ENCODE measurements at regions not wholly inside any gene's neighbourhood (a gene's known extent, or its start where the extent isn't known, plus 50 kb on each side); places are given as distances from the start of the nearest gene placed in this dataset.

GRCh38 chr3:180329187-180329586, 272.8 kb upstream of the TTC14 start:
- Histone ChIP-seq H3K9me3 (ENCODE audit: control extremely low read depth in 1 of 5, control insufficient read depth in 4 of 5, insufficient read depth in 2 of 5, low read depth in 1 of 5, low read length in 4 of 5) (no peaks in the 10 kb centered on the region), H3K36me3 (ENCODE audit: control insufficient read depth in 4 of 4, insufficient read depth in 4 of 4, low read length in 3 of 4) (no peaks in the 10 kb centered on the region), H3K27me3 (replicated peaks in 2 of 5; ENCODE audit: control insufficient read depth in 4 of 5, insufficient read depth in 5 of 5, low read length in 4 of 5) (no peaks in the 10 kb centered on the region), H3K27ac (ENCODE audit: insufficient read depth in 1 of 2, low read depth in 1 of 2, low read length in 2 of 2, poor library complexity in 1 of 2, severe bottlenecking in 2 of 2) (no peak overlapping the region), H3K4me1 (ENCODE audit: control extremely low read depth in 1 of 4, control insufficient read depth in 4 of 4, insufficient read depth in 4 of 4, low read length in 3 of 4) (no peaks in the 10 kb centered on the region), H3K4me3 (ENCODE audit: control insufficient read depth in 1 of 7, extremely low read depth in 1 of 7, insufficient read depth in 4 of 7, low read depth in 2 of 7, low read length in 6 of 7) (no peak overlapping the region)
- 90% methylated on average over 1 of the region's 3 CpGs for WGBS (ENCODE audit: insufficient coverage)
- ChIA-PET CTCF (no interaction called here), POLR2A (no interaction called here)
- DNase-seq: no peak

- WGBS (ENCODE audit: insufficient coverage): no CpG with 5 or more reads among the region's 2 CpGs
- CTCF ChIA-PET: no interaction called here
- no peak overlapping the region for H3K27ac ChIP-seq (ENCODE audit: insufficient read depth in 1 of 2, low read depth in 1 of 2, low read length in 2 of 2, poor library complexity in 1 of 2, severe bottlenecking in 2 of 2)
Measured at GRCh38 chr3:180329847-180330246, 272.1 kb upstream of the TTC14 start.

DNA sequence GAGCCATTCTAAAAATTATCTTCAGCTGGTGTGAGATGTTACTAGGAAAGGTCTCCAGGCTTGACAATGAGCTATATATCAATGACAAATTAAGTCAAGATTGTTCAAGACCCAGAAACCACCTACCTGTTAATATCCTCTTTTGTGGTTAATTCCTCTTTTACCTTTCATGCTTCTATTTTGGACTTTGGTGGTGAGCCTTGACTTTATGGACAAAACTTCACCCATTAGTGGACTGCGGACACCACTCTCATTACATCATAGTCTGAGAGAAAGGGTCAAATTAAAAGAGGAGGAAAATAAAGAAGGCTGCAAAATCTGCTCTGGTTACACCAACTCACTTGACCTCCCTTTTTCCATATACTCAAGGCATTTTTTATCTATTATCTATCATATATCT, 271.5 kb upstream of the TTC14 start:
- Histone ChIP-seq H3K4me1 (ENCODE audit: control extremely low read depth in 1 of 4, control insufficient read depth in 4 of 4, insufficient read depth in 4 of 4, low read length in 3 of 4) (no peaks in the 10 kb centered on the region), H3K9me3 (ENCODE audit: control extremely low read depth in 1 of 5, control insufficient read depth in 4 of 5, insufficient read depth in 2 of 5, low read depth in 1 of 5, low read length in 4 of 5) (no peaks in the 10 kb centered on the region), H3K4me3 (ENCODE audit: control insufficient read depth in 1 of 7, extremely low read depth in 1 of 7, insufficient read depth in 4 of 7, low read depth in 2 of 7, low read length in 6 of 7) (no peak overlapping the region), H3K27me3 (replicated peaks in 2 of 5; ENCODE audit: control insufficient read depth in 4 of 5, insufficient read depth in 5 of 5, low read length in 4 of 5) (no peaks in the 10 kb centered on the region), H3K27ac (ENCODE audit: insufficient read depth in 1 of 2, low read depth in 1 of 2, low read length in 2 of 2, poor library complexity in 1 of 2, severe bottlenecking in 2 of 2) (no peak overlapping the region), H3K36me3 (ENCODE audit: control insufficient read depth in 4 of 4, insufficient read depth in 4 of 4, low read length in 3 of 4) (no peaks in the 10 kb centered on the region)
- no peak for DNase-seq
- POLR2A ChIA-PET: no interaction called here
- CTCF ChIA-PET: no interaction called here
- WGBS (ENCODE audit: insufficient coverage): no CpG with 5 or more reads among the region's 1 CpG

More at GRCh38 chr3:180329847-180330246, 272.1 kb upstream of the TTC14 start:
- Histone ChIP-seq H3K4me1 (ENCODE audit: control extremely low read depth in 1 of 4, control insufficient read depth in 4 of 4, insufficient read depth in 4 of 4, low read length in 3 of 4) (no peaks in the 10 kb centered on the region), H3K36me3 (ENCODE audit: control insufficient read depth in 4 of 4, insufficient read depth in 4 of 4, low read length in 3 of 4) (no peaks in the 10 kb centered on the region), H3K27me3 (replicated peaks in 2 of 5; ENCODE audit: control insufficient read depth in 4 of 5, insufficient read depth in 5 of 5, low read length in 4 of 5) (no peaks in the 10 kb centered on the region), H3K4me3 (ENCODE audit: control insufficient read depth in 1 of 7, extremely low read depth in 1 of 7, insufficient read depth in 4 of 7, low read depth in 2 of 7, low read length in 6 of 7) (no peak overlapping the region), H3K9me3 (ENCODE audit: control extremely low read depth in 1 of 5, control insufficient read depth in 4 of 5, insufficient read depth in 2 of 5, low read depth in 1 of 5, low read length in 4 of 5) (no peaks in the 10 kb centered on the region)
- no peak for DNase-seq
- POLR2A ChIA-PET: no interaction called here

- CTCF ChIA-PET: no interaction called here
- Histone ChIP-seq H3K27ac (ENCODE audit: insufficient read depth in 1 of 2, low read depth in 1 of 2, low read length in 2 of 2, poor library complexity in 1 of 2, severe bottlenecking in 2 of 2) (no peak overlapping the region), H3K4me3 (ENCODE audit: control insufficient read depth in 1 of 7, extremely low read depth in 1 of 7, insufficient read depth in 4 of 7, low read depth in 2 of 7, low read length in 6 of 7) (no peak overlapping the region), H3K36me3 (ENCODE audit: control insufficient read depth in 4 of 4, insufficient read depth in 4 of 4, low read length in 3 of 4) (no peaks in the 10 kb centered on the region), H3K27me3 (replicated peaks in 2 of 5; ENCODE audit: control insufficient read depth in 4 of 5, insufficient read depth in 5 of 5, low read length in 4 of 5) (no peaks in the 10 kb centered on the region), H3K9me3 (ENCODE audit: control extremely low read depth in 1 of 5, control insufficient read depth in 4 of 5, insufficient read depth in 2 of 5, low read depth in 1 of 5, low read length in 4 of 5) (no peaks in the 10 kb centered on the region), H3K4me1 (ENCODE audit: control extremely low read depth in 1 of 4, control insufficient read depth in 4 of 4, insufficient read depth in 4 of 4, low read length in 3 of 4) (no peaks in the 10 kb centered on the region)
- POLR2A ChIA-PET: no interaction called here
- DNase-seq: no peak
- WGBS (ENCODE audit: insufficient coverage): 100% methylated on average over 4 of the region's 4 CpGs
Measured at GRCh38 chr3:180332608-180333007, 269.4 kb upstream of the TTC14 start.

DNA sequence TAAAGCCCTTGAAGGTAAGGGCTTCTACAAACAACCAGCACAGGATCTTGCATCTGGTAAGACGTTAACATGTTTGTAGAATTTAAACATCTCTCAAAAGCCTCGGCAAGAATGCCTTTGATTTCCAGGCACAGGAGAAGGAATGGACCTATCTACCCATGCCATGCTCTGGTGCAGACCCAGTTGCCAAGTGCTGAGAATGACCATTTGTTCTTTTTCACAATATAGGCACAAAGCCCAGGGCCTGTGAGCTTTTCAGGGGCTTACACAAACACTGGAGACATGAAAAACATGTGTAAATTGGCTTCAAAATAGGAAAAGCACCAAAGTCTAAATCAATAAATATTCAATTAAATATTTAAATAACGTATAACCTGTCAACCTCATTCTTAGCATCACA, 266.9 kb upstream of the TTC14 start:
- H3K4me1 ChIP-seq (ENCODE audit: control extremely low read depth in 1 of 4, control insufficient read depth in 4 of 4, insufficient read depth in 4 of 4, low read length in 3 of 4): no peaks in the 10 kb centered on the region
- H3K4me3 ChIP-seq (ENCODE audit: control insufficient read depth in 1 of 7, extremely low read depth in 1 of 7, insufficient read depth in 4 of 7, low read depth in 2 of 7, low read length in 6 of 7): no peak overlapping the region
- no peaks in the 10 kb centered on the region for H3K27me3 ChIP-seq (replicated peaks in 2 of 5; ENCODE audit: control insufficient read depth in 4 of 5, insufficient read depth in 5 of 5, low read length in 4 of 5)
- no peak overlapping the region for H3K27ac ChIP-seq (ENCODE audit: insufficient read depth in 1 of 2, low read depth in 1 of 2, low read length in 2 of 2, poor library complexity in 1 of 2, severe bottlenecking in 2 of 2)
- H3K9me3 ChIP-seq (ENCODE audit: control extremely low read depth in 1 of 5, control insufficient read depth in 4 of 5, insufficient read depth in 2 of 5, low read depth in 1 of 5, low read length in 4 of 5): no peaks in the 10 kb centered on the region
- no peak for DNase-seq
- POLR2A ChIA-PET: no interaction called here
- 83% methylated on average over 2 of the region's 3 CpGs for WGBS (ENCODE audit: insufficient coverage)
- CTCF ChIA-PET: no interaction called here
- H3K36me3 ChIP-seq (ENCODE audit: control insufficient read depth in 4 of 4, insufficient read depth in 4 of 4, low read length in 3 of 4): no peaks in the 10 kb centered on the region

- POLR2A ChIA-PET: no interaction called here
- 100% methylated on average over 1 of the region's 2 CpGs for WGBS (ENCODE audit: insufficient coverage)
- no peak for DNase-seq
- no peaks in the 10 kb centered on the region for H3K36me3 ChIP-seq (ENCODE audit: control insufficient read depth in 4 of 4, insufficient read depth in 4 of 4, low read length in 3 of 4)
- no peak overlapping the region for H3K27ac ChIP-seq (ENCODE audit: insufficient read depth in 1 of 2, low read depth in 1 of 2, low read length in 2 of 2, poor library complexity in 1 of 2, severe bottlenecking in 2 of 2)
- H3K9me3 ChIP-seq (ENCODE audit: control extremely low read depth in 1 of 5, control insufficient read depth in 4 of 5, insufficient read depth in 2 of 5, low read depth in 1 of 5, low read length in 4 of 5): no peaks in the 10 kb centered on the region
- CTCF ChIA-PET: no interaction called here
- no peaks in the 10 kb centered on the region for H3K4me1 ChIP-seq (ENCODE audit: control extremely low read depth in 1 of 4, control insufficient read depth in 4 of 4, insufficient read depth in 4 of 4, low read length in 3 of 4)
- H3K4me3 ChIP-seq (ENCODE audit: control insufficient read depth in 1 of 7, extremely low read depth in 1 of 7, insufficient read depth in 4 of 7, low read depth in 2 of 7, low read length in 6 of 7): no peak overlapping the region
- no peaks in the 10 kb centered on the region for H3K27me3 ChIP-seq (replicated peaks in 2 of 5; ENCODE audit: control insufficient read depth in 4 of 5, insufficient read depth in 5 of 5, low read length in 4 of 5)
Measured at GRCh38 chr3:180340395-180340794, 261.6 kb upstream of the TTC14 start.

DNA sequence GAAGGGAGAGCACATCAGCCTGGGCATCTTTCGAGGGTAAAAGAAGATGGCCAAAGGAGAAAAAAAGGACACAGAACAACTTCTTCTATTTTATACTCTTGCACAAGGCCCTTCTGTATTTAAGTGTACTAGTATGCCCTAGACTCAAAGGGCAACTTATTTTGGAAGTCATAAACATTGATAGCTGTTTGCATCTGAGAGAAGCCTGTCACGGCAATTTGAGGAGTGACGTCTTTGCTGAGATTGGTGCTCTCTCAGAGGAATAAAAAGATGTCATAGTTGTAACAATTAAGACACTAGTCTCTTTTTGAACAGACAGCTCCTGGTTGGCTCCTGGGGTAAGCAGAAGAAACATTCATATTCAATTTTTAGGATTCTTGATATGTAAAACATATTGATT, 260.4 kb upstream of the TTC14 start:
- Histone ChIP-seq H3K27me3 (replicated peaks in 2 of 5; ENCODE audit: control insufficient read depth in 4 of 5, insufficient read depth in 5 of 5, low read length in 4 of 5) (no peaks in the 10 kb centered on the region), H3K4me1 (ENCODE audit: control extremely low read depth in 1 of 4, control insufficient read depth in 4 of 4, insufficient read depth in 4 of 4, low read length in 3 of 4) (no peaks in the 10 kb centered on the region), H3K36me3 (ENCODE audit: control insufficient read depth in 4 of 4, insufficient read depth in 4 of 4, low read length in 3 of 4) (no peaks in the 10 kb centered on the region), H3K9me3 (ENCODE audit: control extremely low read depth in 1 of 5, control insufficient read depth in 4 of 5, insufficient read depth in 2 of 5, low read depth in 1 of 5, low read length in 4 of 5) (no peaks in the 10 kb centered on the region), H3K27ac (ENCODE audit: insufficient read depth in 1 of 2, low read depth in 1 of 2, low read length in 2 of 2, poor library complexity in 1 of 2, severe bottlenecking in 2 of 2) (no peak overlapping the region), H3K4me3 (ENCODE audit: control insufficient read depth in 1 of 7, extremely low read depth in 1 of 7, insufficient read depth in 4 of 7, low read depth in 2 of 7, low read length in 6 of 7) (no peak overlapping the region)
- no peak for DNase-seq
- WGBS (ENCODE audit: insufficient coverage): 100% methylated on average over 1 of the region's 3 CpGs
- ChIA-PET POLR2A (no interaction called here), CTCF (no interaction called here)

DNA sequence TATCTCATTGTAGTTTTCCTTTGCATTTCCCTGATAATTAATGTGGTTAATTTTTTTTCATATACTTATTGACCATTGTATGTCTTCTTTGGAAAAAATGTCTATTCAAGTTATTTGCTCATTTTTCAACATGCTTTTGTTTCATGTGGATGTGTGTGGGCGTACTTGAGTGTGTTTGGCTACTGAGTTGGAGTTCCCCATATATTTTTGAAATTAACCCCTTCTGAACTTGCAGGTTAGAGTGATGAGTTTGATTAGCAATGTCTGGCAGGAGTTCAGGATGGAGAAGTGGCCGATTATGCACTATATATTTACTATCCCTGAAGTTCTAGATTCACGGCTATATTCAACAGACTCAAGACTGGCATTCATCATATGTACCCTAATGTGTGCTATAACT, 250.4 kb upstream of the TTC14 start:
- Histone ChIP-seq H3K27me3 (replicated peaks in 2 of 5; ENCODE audit: control insufficient read depth in 4 of 5, insufficient read depth in 5 of 5, low read length in 4 of 5) (no peaks in the 10 kb centered on the region), H3K4me1 (ENCODE audit: control extremely low read depth in 1 of 4, control insufficient read depth in 4 of 4, insufficient read depth in 4 of 4, low read length in 3 of 4) (no peaks in the 10 kb centered on the region), H3K4me3 (ENCODE audit: control insufficient read depth in 1 of 7, extremely low read depth in 1 of 7, insufficient read depth in 4 of 7, low read depth in 2 of 7, low read length in 6 of 7) (no peak overlapping the region), H3K9me3 (ENCODE audit: control extremely low read depth in 1 of 5, control insufficient read depth in 4 of 5, insufficient read depth in 2 of 5, low read depth in 1 of 5, low read length in 4 of 5) (no peaks in the 10 kb centered on the region), H3K36me3 (ENCODE audit: control insufficient read depth in 4 of 4, insufficient read depth in 4 of 4, low read length in 3 of 4) (no peaks in the 10 kb centered on the region), H3K27ac (ENCODE audit: insufficient read depth in 1 of 2, low read depth in 1 of 2, low read length in 2 of 2, poor library complexity in 1 of 2, severe bottlenecking in 2 of 2) (no peak overlapping the region)
- ChIA-PET POLR2A (no interaction called here), CTCF (no interaction called here)
- no peak for DNase-seq
- no CpG with 5 or more reads among the region's 3 CpGs for WGBS (ENCODE audit: insufficient coverage)
